ENCODE measurements at regions not wholly inside any gene's neighbourhood (a gene's known extent, or its start where the extent isn't known, plus 50 kb on each side); places are given as distances from the start of the nearest gene placed in this dataset.
"Not testable (repeated sequence)": the region's sequence is repeated elsewhere in the genome, so short reads cannot be mapped to it uniquely, and the experiment has no call there.

- DNase-seq (ENCODE audit: low spot score) = no peak
Measured at GRCh38 chr9:87375397-87376073, 122.1 kb upstream of the DAPK1 start.

- DNase-seq (ENCODE audit: low spot score) = no peak
Measured at GRCh38 chr9:87378676-87379075, 119.0 kb upstream of the DAPK1 start.

- DNase-seq (ENCODE audit: low spot score) = no peak
Measured at GRCh38 chr9:87379300-87379699, 118.4 kb upstream of the DAPK1 start.

GRCh38 chr9:87381050-87381711 lies 116.5 kb upstream of the DAPK1 start:
- no peak for DNase-seq (ENCODE audit: low spot score)

DNA sequence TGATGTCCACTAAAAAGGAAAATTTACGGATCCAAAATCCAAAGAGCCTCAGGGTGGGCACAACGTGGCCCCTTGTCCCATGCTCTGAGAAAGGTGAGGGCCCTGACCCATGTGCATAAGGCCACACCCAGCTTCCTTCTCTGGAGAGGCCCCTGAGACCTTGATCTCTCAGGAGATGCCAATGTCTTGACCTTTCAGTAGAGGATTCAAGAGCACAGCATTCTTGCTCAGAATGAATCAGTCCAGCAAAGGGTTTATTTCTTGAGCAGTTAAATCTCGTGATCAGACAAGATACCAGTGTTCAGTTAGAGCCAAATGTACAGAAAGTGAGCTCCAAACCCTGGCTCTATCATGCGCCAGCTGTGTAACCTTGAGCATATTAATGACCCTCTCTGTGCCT lies 115.9 kb upstream of the DAPK1 start:
- no peak for DNase-seq (ENCODE audit: low spot score)

DNA sequence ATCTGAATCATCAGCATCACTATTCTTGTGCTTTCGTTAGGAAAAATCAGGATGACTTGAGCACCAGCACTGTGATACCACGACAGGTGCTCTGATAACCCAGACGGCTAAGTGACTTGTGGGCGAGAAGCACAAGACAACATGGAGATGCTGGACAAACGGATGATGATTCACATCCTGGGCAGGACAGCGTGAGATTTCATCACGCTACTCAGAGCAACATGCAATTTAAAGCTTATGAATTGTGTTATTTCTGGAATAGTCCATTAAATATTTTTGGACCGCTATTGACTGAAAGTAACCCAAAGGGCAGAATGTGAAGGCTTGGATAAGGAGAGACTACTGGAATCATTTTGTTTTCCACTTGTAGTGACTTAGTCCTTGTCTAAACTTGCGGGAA lies 114.8 kb upstream of the DAPK1 start:
- no peak for DNase-seq (ENCODE audit: low spot score)

DNA sequence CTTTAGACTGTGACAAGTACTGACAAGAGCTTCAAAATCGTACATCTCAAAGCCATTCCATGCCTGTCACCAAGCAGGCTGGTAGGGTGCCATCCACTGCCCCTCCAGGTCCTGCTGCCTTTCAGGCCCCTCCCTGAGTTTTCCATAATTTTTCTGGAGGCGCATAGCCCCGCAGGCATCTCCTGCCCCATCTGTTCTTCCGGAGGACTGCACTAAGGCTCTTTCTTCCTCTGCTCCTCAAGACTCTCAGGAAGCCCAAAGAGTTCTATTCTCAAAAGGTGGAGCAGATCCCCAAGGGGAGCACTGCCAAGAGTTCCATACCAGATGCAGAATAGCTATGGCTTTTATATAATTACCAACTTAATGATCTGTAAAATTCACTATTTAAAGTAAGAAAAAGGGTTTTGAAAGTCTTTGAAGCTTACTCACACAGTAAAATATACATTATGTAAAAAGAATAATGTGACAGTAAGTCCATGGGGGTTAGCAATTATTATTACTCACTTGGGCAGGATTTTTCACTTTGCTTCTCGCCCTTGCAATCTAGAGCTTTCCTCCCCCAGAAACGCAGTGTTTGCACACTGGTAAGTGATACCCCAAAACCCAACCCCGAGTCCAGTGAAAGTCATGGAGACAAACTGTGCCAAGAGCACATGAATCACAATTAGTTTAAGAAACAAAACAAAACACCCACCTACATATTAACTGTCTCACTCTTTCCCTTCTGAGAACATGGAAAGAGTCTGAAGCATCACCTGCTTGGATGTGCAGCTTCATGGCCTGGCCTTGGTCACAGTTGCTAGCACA lies 114.1 kb upstream of the DAPK1 start:
- DNase-seq (ENCODE audit: low spot score) = no peak

- no peak for DNase-seq (ENCODE audit: low spot score)
Measured at GRCh38 chr9:87386490-87387025, 111.1 kb upstream of the DAPK1 start.

DNA sequence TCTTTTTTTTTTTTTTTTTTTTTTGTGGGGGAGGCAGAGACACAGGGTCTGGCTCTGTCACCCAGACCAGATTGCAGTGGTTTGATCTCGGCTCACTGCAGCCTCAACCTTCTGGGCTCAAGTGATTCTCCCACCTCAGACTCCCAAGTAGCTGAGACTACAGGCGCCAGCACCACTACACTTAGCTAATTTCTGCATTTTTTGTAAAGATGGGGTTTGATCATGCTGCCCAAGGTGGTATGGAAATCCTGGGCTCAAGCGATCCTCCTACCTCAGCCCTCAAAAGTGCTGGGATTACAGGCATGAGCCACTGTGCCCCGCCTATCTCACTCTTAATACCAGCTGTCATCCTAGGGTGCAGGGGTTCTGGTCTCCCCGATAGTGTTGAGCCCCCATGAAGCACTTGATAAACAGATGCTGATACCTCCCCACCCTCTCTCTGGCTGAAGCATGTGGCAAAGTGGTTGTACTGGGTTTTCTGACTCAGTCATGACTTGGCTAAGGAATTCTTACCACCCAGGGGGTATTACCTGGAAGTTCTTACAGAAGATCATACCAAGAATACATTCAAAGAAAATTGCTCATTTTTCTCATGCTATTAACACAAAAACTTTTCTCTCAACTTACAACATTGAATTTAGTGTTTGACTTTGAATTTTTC lies 110.2 kb upstream of the DAPK1 start:
- no peak for DNase-seq (ENCODE audit: low spot score)

DNA sequence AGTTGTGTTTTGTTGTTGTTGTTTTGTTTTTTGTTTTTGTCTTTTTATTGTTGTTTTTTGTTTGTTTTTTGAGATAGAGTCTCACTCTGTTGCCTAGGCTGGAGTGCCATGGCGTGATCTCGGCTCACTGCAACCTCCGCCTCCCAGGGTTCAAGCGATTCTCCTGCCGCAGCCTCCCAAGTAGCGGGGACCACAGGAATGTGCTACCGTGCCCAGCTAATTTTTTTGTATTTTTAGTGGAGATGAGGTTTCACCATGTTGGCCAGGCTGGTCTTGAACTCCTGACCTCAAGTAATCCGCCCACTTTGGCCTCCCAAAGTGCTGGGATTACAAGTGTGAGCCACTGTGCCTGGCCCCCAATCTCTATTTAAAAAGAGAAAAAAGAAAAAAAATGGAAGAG lies 109.0 kb upstream of the DAPK1 start:
- DNase-seq (ENCODE audit: low spot score) = not testable (repeated sequence)

GRCh38 chr9:87389936-87390335 lies 107.7 kb upstream of the DAPK1 start:
- no peak for DNase-seq (ENCODE audit: low spot score)

GRCh38 chr9:87390361-87390760 lies 107.3 kb upstream of the DAPK1 start:
- no peak for DNase-seq (ENCODE audit: low spot score)

DNA sequence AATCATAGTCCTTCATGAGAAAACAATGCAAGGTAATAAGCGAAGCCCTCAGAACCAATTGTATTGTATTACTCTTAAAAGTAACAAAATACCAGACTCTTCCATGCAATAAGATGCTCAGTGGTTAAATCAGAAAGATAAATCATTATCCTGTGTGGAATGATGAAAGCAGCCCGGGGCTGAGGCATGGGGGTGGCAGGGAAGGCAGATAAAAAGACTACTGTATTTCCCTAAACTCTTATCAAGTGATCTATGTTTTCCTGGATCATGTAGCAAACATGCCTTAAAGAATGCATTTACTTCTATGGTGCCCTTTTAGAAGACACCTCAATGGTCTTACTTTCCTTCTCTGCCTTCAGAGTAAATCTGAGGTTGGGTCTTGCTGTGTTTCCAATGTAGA lies 105.6 kb upstream of the DAPK1 start:
- DNase-seq (ENCODE audit: low spot score) = no peak

- no peak for DNase-seq (ENCODE audit: low spot score)
Measured at GRCh38 chr9:87393706-87394230, 103.9 kb upstream of the DAPK1 start.

- no peak for DNase-seq (ENCODE audit: low spot score)
Measured at GRCh38 chr9:87395804-87396479, 101.7 kb upstream of the DAPK1 start.

DNA sequence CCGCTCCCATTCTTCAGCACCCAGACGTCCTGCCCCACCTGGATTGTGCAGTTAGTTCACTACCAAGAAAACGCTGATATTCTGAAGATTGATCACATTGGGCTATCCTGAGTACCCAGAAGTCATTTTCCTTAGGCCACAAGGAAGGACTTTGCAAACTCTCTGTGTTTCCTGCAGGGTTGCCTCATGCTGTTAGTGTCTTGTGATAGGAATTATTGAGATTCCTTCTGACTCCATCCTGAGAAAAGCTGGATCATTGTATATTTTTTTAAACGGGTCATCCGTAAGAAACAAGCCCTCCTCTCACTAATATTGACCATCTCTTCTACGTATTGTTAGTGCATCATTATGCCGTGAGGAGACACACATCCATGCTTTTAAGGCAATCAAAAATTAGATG lies 96.0 kb upstream of the DAPK1 start:
- no peak for DNase-seq (ENCODE audit: low spot score)

DNA sequence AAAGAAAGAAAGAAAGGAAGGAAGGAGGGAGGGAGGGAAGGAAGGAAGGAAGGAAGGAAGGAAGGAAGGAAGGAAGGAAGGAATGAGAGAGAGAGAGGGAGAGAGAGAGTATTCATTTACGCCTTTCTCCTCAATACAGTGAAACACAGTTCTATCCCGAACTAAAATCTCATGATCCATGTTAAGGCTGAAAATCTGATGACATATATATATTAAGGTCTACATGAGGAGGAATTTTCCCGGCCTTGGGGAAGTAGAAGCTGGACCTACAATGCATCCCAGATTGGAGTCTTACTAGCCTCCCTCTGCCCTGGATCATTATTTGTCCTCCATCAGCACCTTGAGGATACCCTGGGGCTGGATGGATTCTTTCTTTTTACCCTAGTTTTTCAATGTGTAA lies 95.1 kb upstream of the DAPK1 start:
- no peak for DNase-seq (ENCODE audit: low spot score)

DNA sequence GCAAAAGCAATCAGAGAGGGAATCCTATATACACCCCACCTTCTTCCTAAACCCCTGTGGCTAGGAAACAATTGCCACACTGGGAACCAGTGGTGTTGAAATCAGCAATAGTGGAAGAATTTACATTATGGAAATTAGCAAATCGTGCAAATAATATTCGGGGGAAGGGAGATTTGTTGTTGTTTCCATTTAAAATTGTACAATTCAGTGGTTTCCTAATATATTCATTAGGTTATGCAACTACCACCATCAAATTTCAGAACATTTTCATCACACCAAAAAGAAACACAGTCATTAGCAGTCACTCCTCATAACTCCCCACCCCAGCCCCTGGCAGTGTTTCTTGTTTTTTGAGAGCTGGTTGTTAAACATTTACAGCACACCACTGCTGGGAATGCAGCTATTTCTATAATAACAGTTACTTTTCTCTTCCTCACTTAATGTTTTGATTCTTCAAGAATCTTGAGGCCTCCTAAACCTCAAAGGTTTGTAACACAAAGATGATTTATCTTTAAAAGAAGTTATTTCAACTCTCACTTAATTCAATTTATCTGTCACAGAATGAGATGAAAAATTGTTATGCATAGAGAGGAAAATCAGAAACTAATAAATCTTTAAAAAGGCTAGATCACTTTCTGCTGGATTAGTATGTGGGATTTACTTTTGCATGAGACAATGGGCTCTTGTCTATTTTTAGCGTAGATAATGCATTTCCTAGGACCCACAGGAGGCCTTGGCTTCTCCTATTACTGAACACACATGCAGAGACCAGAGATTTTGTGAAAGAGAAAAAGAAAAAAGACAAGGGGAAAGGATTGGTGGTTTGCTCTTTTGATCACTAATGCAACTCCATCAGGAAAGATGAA lies 91.8 kb upstream of the DAPK1 start:
- DNase-seq (ENCODE audit: low spot score) = no peak

GRCh38 chr9:87406543-87407166 lies 91.0 kb upstream of the DAPK1 start:
- DNase-seq (ENCODE audit: low spot score) = no peak
